GM12865 (cell line): ENCODE measurements at regions not wholly inside any gene's neighbourhood (a gene's known extent, or its start where the extent isn't known, plus 50 kb on each side); places are given as distances from the start of the nearest gene placed in this dataset.

Experiments used
- DNase-seq: peaks from one replicate; pipeline ENCODE4 v3.0.0; 2010; ENCODE audit warnings: low read depth
- H3K4me3 ChIP-seq: 2 replicates; pipeline ENCODE4 v1.5.1; 2011; ENCODE audit warnings: mild to moderate bottlenecking, low read depth, low read length, control low read depth
- TF ChIP-seq, protein P1 (sequence below): IDR thresholded peaks from 2 replicates; pipeline ENCODE4 v1.5.1; 2011; ENCODE audit warnings: low read length, control low read depth, low read depth, inconsistent platforms; ENCODE audit not compliant: insufficient read depth; ENCODE audit errors: missing control alignments

DNA sequence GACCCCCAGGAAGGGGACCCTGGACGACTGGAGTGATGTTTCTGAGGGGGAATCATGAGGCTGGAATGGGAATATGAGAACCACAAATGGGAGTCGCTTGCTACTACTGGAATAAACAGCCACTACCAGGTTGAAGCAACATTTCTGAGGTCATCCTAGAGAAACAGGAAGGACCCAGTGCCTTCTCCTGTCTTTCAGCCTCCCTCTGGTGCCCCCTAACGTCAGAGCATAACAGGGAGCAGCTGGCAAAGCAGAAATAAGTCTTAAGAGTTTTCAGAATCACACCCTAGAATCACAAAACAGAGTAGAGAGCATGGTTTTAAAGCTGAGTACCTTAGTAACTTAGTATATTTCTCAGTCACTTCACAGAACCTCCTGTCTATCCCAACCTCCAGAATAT lies 347.8 kb upstream of the PITX2 start:
- TF ChIP-seq, protein P1, sequence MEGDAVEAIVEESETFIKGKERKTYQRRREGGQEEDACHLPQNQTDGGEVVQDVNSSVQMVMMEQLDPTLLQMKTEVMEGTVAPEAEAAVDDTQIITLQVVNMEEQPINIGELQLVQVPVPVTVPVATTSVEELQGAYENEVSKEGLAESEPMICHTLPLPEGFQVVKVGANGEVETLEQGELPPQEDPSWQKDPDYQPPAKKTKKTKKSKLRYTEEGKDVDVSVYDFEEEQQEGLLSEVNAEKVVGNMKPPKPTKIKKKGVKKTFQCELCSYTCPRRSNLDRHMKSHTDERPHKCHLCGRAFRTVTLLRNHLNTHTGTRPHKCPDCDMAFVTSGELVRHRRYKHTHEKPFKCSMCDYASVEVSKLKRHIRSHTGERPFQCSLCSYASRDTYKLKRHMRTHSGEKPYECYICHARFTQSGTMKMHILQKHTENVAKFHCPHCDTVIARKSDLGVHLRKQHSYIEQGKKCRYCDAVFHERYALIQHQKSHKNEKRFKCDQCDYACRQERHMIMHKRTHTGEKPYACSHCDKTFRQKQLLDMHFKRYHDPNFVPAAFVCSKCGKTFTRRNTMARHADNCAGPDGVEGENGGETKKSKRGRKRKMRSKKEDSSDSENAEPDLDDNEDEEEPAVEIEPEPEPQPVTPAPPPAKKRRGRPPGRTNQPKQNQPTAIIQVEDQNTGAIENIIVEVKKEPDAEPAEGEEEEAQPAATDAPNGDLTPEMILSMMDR = peak; percentile 65
- H3K4me3 ChIP-seq = no peak overlapping the region
- peak; percentile 60 for DNase-seq

DNA sequence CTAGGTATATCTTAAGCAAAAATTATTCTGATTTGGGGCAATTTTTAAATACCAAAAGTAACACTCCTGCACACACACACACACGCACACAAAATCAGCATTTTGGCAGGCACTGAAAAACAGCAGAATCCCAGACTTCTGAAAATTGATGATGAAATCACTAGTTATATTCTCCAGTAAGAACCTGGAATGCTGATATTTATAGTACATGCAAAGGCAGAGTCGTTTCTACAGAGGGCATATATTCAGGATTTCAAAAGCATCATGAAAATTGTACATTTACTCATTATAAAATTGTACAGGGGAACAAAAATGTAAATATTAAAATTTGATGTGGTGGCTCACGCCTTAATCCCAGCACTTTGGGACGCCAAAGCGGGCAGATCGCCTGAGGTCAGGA lies 352.5 kb upstream of the PITX2 start:
- no peak overlapping the region for H3K4me3 ChIP-seq
- no peak for DNase-seq
- TF ChIP-seq, protein P1 = no peak

DNA sequence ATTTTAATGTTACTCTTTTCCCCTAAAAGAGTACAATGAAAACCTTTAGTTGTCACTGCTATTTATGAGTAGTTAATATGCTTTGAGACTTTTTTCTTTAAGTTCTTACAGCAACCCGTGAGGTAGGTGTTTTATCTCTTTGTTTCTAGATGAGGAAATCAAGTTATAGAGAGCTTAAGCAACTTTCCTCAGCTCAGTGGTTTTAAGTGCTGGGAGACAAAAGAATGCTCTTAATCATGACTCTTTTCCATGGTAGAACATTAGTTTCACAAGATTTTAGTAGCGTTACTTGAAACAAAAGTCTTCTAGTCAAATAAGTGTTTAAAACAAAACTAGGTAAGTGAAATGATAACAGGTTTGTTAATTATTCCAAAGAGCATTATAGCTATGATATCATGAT lies 354.7 kb upstream of the PITX2 start:
- no peak for DNase-seq
- H3K4me3 ChIP-seq = no peak overlapping the region
- TF ChIP-seq, protein P1 = no peak

DNA sequence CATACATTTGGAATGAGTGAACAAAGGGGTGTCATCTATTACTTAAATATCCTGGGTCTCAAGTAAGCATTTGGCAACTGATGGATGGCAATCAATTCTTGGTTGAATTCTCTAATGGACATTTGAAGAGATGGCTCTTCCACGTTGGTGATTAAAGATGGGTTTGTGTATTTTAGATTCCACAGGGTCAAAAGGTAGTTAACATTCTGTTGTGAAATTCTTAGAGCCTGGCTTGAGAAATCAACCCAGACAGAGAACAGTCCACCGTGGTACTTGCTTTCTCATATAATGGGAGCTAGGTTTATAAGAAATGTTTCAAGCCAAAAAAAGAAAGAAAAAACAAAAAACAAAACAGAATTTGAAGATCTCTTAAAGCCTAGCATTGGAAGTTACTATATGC lies 355.9 kb upstream of the PITX2 start:
- no peak for DNase-seq
- H3K4me3 ChIP-seq = no peak overlapping the region
- TF ChIP-seq, protein P1 = no peak

DNA sequence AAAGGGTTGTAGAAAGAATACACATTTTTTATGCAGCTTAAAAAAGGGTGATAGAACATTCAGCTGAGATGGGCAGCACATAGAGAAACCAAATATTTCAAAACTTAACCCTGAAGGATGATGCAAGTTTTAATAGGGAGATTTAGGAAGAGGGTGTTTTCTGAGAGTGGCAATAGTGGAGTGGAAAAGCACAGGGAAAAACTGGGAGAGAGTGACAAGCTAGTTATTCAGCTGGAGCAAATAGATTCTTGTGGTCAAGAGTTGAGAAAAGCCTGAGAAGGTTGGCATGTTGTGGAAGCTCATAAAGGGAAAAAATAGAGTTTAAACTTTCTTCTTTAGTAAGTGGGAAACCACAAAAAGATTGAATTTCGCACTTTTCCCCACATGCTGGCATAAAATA lies 359.6 kb upstream of the PITX2 start:
- no peak for DNase-seq
- TF ChIP-seq, protein P1 = no peak
- no peak overlapping the region for H3K4me3 ChIP-seq

DNA sequence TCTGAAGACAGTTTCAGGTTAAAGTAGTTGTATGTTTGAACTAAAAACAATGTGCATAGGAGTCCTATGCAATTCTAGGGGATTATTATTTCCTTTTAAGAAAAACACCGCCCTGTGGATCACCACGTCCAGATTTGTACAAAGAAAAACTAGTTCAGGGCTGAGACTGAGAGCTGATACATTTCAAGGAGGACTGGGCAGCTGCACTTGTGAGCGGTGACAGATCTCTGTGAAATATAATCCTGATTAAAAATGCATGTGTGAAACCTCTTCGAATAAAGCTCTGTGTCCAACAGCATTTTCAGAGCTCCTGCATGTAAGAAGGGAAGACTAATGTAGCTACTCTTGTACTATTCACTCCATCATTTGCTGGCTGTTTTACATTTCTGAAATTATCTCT lies 365.8 kb upstream of the PITX2 start:
- TF ChIP-seq, protein P1 = no peak
- DNase-seq = no peak
- no peak overlapping the region for H3K4me3 ChIP-seq

DNA sequence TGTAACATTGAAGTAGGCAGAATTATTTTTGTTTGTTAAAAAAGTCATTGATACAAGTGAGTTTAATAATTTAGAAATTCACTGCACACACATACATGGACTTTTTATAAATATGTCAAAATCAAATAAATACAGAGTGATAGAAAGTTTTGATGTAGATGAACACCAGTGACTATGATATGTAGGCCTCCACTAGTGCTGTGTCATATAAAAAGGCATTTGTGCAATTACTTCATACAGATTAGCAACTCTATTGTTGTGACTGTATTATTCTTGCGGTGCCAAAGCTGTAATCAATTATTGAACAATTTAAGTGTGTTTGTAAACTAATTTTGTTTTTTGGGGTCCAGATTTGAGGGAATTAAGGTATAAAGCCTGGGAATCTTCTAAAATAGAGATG lies 366.2 kb upstream of the PITX2 start:
- TF ChIP-seq, protein P1 = no peak
- no peak for DNase-seq

More for the DNA sequence above, 366.2 kb upstream of the PITX2 start:
- no peak overlapping the region for H3K4me3 ChIP-seq
